CD14-positive monocyte (primary cell): ENCODE measurements at regions not wholly inside any gene's neighbourhood (a gene's known extent, or its start where the extent isn't known, plus 50 kb on each side); places are given as distances from the start of the nearest gene placed in this dataset.

Experiments used
- DNase-seq, 3 donors: peaks; one replicate each; pipeline ENCODE4 v3.0.0-alpha.2; 2011 to 2022
- H2AFZ ChIP-seq: 2 replicates; pipeline ENCODE4 v1.6.0; 2012; ENCODE audit warnings: mild to moderate bottlenecking, low read depth, low read length, inconsistent platforms; ENCODE audit not compliant: insufficient read depth, poor library complexity, severe bottlenecking
- H3K27ac ChIP-seq, 2 donors: 1 replicate in 1 of 2; 2 replicates in 1 of 2; pipeline ENCODE4 v1.5.1; 2012 to 2013; ENCODE audit warnings: low read length in 2 of 2, control low read depth in 1 of 2, inconsistent platforms in 1 of 2, low read depth in 1 of 2, mild to moderate bottlenecking in 1 of 2
- H3K27me3 ChIP-seq, 2 donors: one replicate each; pipeline versions ENCODE4 v1.6.0 to v1.6.1; 2011 to 2013; ENCODE audit warnings: low read length in 2 of 2; ENCODE audit not compliant: control insufficient read depth in 2 of 2, insufficient read depth in 2 of 2
- H3K36me3 ChIP-seq, 2 donors: replicated peaks in 1 of 2; 1 replicate in 1 of 2; 2 replicates in 1 of 2; pipeline versions ENCODE4 v1.5.1 to v1.6.1; 2012 to 2013; ENCODE audit warnings: low read length in 2 of 2, control low read depth in 1 of 2, inconsistent platforms in 1 of 2, mild to moderate bottlenecking in 1 of 2; ENCODE audit not compliant: insufficient read depth in 2 of 2, control insufficient read depth in 1 of 2
- H3K4me1 ChIP-seq, 2 donors: 1 replicate in 1 of 2; 2 replicates in 1 of 2; pipeline versions ENCODE4 v1.5.1 to v1.6.1; 2012 to 2013; ENCODE audit warnings: low read length in 2 of 2, control low read depth in 1 of 2, inconsistent platforms in 1 of 2, mild to moderate bottlenecking in 1 of 2, moderate library complexity in 1 of 2; ENCODE audit not compliant: insufficient read depth in 2 of 2, control insufficient read depth in 1 of 2
- H3K4me2 ChIP-seq: replicated peaks from 2 replicates; pipeline ENCODE3; 2012; ENCODE audit warnings: low read length, moderate library complexity, mild to moderate bottlenecking; ENCODE audit not compliant: poor library complexity, severe bottlenecking; ENCODE audit errors: extremely low read depth
- H3K4me3 ChIP-seq, 3 experiments: fragments of 200-600 bp in 1 of 3; sonication (generic) in 1 of 3; replicated peaks in 1 of 3; 1 replicate in 2 of 3; 2 replicates in 1 of 3; pipeline ENCODE4 v1.5.1; 2011 to 2013; ENCODE audit warnings: low read length in 3 of 3, mild to moderate bottlenecking in 3 of 3, control low read depth in 2 of 3, low read depth in 2 of 3, inconsistent platforms in 1 of 3, moderate library complexity in 1 of 3
- H3K79me2 ChIP-seq: 2 replicates; pipeline ENCODE4 v1.6.0; 2012; ENCODE audit warnings: mild to moderate bottlenecking, control low read depth, inconsistent platforms, low read length, moderate library complexity; ENCODE audit not compliant: insufficient read depth
- H3K9ac ChIP-seq: 2 replicates; pipeline ENCODE4 v1.6.0; 2017; ENCODE audit warnings: low read length, mild to moderate bottlenecking; ENCODE audit not compliant: insufficient read depth, poor library complexity, severe bottlenecking
- H3K9me3 ChIP-seq, 2 donors: replicated peaks in 1 of 2; 1 replicate in 1 of 2; 2 replicates in 1 of 2; pipeline versions ENCODE4 v1.5.1 to v1.6.1; 2012 to 2013; ENCODE audit warnings: low read length in 2 of 2, control low read depth in 1 of 2; ENCODE audit not compliant: control insufficient read depth in 1 of 2, insufficient read depth in 1 of 2
- H4K20me1 ChIP-seq: 2 replicates; pipeline ENCODE4 v1.6.0; 2012; ENCODE audit warnings: mild to moderate bottlenecking, low read length, control low read depth, moderate library complexity; ENCODE audit not compliant: insufficient read depth
- H3K27ac Mint-ChIP-seq, 7 donors: one replicate each; pipeline ENCODE4 v1.8.0; 2020; ENCODE audit warnings: mild to moderate bottlenecking in 7 of 7, mixed read lengths in 7 of 7, moderate library complexity in 6 of 7, inconsistent platforms in 2 of 7
- H3K27me3 Mint-ChIP-seq, 3 donors: one replicate each; pipeline ENCODE4 v1.8.0; 2021 to 2022; ENCODE audit warnings: low read depth in 3 of 3, mild to moderate bottlenecking in 3 of 3, mixed read lengths in 3 of 3, moderate library complexity in 3 of 3, inconsistent platforms in 1 of 3
- H3K36me3 Mint-ChIP-seq, 2 donors: one replicate each; pipeline ENCODE4 v1.8.0; 2020; ENCODE audit warnings: mixed read lengths in 2 of 2, inconsistent platforms in 1 of 2, mild to moderate bottlenecking in 1 of 2
- H3K4me1 Mint-ChIP-seq: one replicate; pipeline ENCODE4 v1.8.0; 2020; ENCODE audit warnings: mild to moderate bottlenecking, mixed read lengths
- H3K4me3 Mint-ChIP-seq, 2 donors: one replicate each; pipeline ENCODE4 v1.8.0; 2020; ENCODE audit warnings: mild to moderate bottlenecking in 2 of 2, mixed read lengths in 2 of 2, moderate library complexity in 1 of 2
- H3K9me3 Mint-ChIP-seq, 7 donors: one replicate each; pipeline ENCODE4 v1.8.0; 2020 to 2022; ENCODE audit warnings: mixed read lengths in 7 of 7, mild to moderate bottlenecking in 6 of 7, moderate library complexity in 6 of 7, inconsistent platforms in 2 of 7
- CTCF ChIP-seq: fragments of 200-600 bp; IDR thresholded peaks from one replicate; pipeline ENCODE4 v1.8.0; 2022; ENCODE audit warnings: antibody characterized with exemption, mild to moderate bottlenecking
- WGBS: methylation state at CpG from one replicate; pipeline ENCODE4 v1.1.5; 2013; ENCODE audit warnings: missing lambda C conversion rate; ENCODE audit not compliant: insufficient coverage; 5-methylcytosine and 5-hydroxymethylcytosine counted together
- intact Hi-C, 2 donors: fragments of 100-400 bp; cut with micrococcal nuclease; formaldehyde crosslinking; loops; one replicate each; pipeline versions ENCODE4 v1.15.0 to v1.15.1; 2023

GRCh38 chr9:102114557-102114956 is 376.1 kb upstream of the GRIN3A start:
- no peaks in the 10 kb centered on the region for H3K79me2 ChIP-seq
- peaks cover 0 to 13% of the 10 kb centered on the region in 2 donors for H3K9me3 ChIP-seq
- Mint-ChIP-seq H3K27ac (no peak overlapping the region), H3K4me1 (no peaks in the 10 kb centered on the region), H3K4me3 (no peak overlapping the region), H3K27me3 (peaks cover 0 to 5% (median 0%) of the 10 kb centered on the region in 3 donors), H3K36me3 (no peaks in the 10 kb centered on the region), H3K9me3 (peaks cover 0 to 12% (median 4%) of the 10 kb centered on the region in 7 donors)
- H3K4me3 ChIP-seq, result no peak overlapping the region
- no peaks in the 10 kb centered on the region for H4K20me1 ChIP-seq
- no peak overlapping the region for H3K9ac ChIP-seq
- no peak overlapping the region for H2AFZ ChIP-seq
- no peak overlapping the region for H3K4me2 ChIP-seq
- no peak for TF ChIP-seq CTCF
- H3K4me1 ChIP-seq, result no peaks in the 10 kb centered on the region
- intact Hi-C loops, result no loop called here
- no peak overlapping the region for H3K27ac ChIP-seq
- H3K36me3 ChIP-seq, result no peaks in the 10 kb centered on the region
- H3K27me3 ChIP-seq, result no peaks in the 10 kb centered on the region
- no peak for DNase-seq

- no peaks in the 10 kb centered on the region for H4K20me1 ChIP-seq
- Mint-ChIP-seq H3K4me1 (no peaks in the 10 kb centered on the region), H3K36me3 (no peaks in the 10 kb centered on the region), H3K4me3 (no peak overlapping the region), H3K9me3 (peaks cover 0 to 9% (median 3%) of the 10 kb centered on the region in 7 donors), H3K27me3 (no peaks in the 10 kb centered on the region), H3K27ac (no peak overlapping the region)
- TF ChIP-seq CTCF, result no peak
- H3K4me2 ChIP-seq, result no peak overlapping the region
- intact Hi-C loops, result no loop called here
- H3K4me1 ChIP-seq, result no peaks in the 10 kb centered on the region
- H3K27me3 ChIP-seq, result no peaks in the 10 kb centered on the region
- H3K4me3 ChIP-seq, result no peak overlapping the region
- H3K9ac ChIP-seq, result no peak overlapping the region
- H3K36me3 ChIP-seq, result no peaks in the 10 kb centered on the region
- H2AFZ ChIP-seq, result no peak overlapping the region
- no peak for DNase-seq
- WGBS, result no CpG with 5 or more reads among the region's 1 CpG
- no peaks in the 10 kb centered on the region for H3K79me2 ChIP-seq
- H3K27ac ChIP-seq, result no peak overlapping the region
- H3K9me3 ChIP-seq, result peaks cover 0 to 8% of the 10 kb centered on the region in 2 donors
Observed at GRCh38 chr9:102113191-102113590, 374.7 kb upstream of the GRIN3A start.
